ENCODE measurements at regions not wholly inside any gene's neighbourhood (a gene's known extent, or its start where the extent isn't known, plus 50 kb on each side); places are given as distances from the start of the nearest gene placed in this dataset.

DNA sequence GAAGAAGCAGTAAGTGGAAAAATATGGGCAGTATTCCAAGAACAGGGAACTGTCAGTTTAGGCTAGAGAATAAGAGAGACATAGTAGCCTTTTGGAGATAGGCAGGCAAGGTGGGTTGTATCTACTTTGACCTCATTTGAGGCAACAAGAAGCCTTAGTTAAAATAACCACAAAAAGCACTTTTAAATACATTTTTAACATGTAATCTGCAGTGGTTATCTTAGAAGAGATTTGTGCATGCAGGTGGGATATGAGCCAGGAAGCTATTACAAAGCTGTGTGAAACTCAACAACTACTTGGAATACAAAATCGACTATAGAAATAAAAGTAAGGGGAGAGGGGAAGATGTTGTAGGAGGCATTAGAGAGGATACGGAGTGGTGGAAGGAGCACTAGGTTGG lies 143.7 kb upstream of the MCHR2 start:
- Histone ChIP-seq H3K27me3 (no peaks in the 10 kb centered on the region), H3K27ac (no peak overlapping the region), H3K36me3 (no peaks in the 10 kb centered on the region), H3K4me1 (no peaks in the 10 kb centered on the region), H3K9me3 (no peaks in the 10 kb centered on the region), H3K4me3 (no peak overlapping the region)
- TF ChIP-seq, protein P1, sequence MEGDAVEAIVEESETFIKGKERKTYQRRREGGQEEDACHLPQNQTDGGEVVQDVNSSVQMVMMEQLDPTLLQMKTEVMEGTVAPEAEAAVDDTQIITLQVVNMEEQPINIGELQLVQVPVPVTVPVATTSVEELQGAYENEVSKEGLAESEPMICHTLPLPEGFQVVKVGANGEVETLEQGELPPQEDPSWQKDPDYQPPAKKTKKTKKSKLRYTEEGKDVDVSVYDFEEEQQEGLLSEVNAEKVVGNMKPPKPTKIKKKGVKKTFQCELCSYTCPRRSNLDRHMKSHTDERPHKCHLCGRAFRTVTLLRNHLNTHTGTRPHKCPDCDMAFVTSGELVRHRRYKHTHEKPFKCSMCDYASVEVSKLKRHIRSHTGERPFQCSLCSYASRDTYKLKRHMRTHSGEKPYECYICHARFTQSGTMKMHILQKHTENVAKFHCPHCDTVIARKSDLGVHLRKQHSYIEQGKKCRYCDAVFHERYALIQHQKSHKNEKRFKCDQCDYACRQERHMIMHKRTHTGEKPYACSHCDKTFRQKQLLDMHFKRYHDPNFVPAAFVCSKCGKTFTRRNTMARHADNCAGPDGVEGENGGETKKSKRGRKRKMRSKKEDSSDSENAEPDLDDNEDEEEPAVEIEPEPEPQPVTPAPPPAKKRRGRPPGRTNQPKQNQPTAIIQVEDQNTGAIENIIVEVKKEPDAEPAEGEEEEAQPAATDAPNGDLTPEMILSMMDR (IDR thresholded peaks at IDR 0.05 in 4 of 5, conservative IDR thresholded peaks at IDR 0.05 in 1 of 5) = no peak
- TF ChIP-seq POLR2A (IDR thresholded peaks at IDR 0.05) = no peak
- no peak for ATAC-seq
- no peak for DNase-seq
- in situ Hi-C loops (cut with MboI; ENCODE audit: low sequenced_read_pairs in 4 of 4) = no loop called here
- intact Hi-C loops (cut with DNase I; ENCODE audit: low total_unique reads) = no loop called here

DNA sequence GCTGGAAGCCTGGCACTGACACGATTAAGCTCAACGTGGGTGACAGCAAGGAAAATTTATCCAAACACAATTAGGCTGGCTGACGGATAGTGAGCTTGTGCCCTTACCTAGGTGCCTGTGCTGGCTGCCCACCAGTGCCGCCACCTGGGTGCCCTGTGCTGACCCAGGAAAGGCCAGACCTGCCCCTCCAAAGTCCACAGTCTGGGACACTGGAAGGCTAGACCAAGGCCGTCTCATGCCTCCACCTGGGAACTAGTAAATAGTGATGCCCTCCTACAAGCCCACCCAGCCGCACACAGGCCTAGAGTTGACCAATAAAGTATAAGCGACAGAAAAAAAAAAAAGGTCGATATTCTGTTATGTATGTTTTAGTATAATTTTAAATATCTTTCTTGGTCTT lies 142.6 kb upstream of the MCHR2 start:
- DNase-seq (no peak), ATAC-seq (no peak)
- in situ Hi-C loops (cut with MboI; ENCODE audit: low sequenced_read_pairs in 4 of 4) (no loop called here), intact Hi-C loops (cut with DNase I; ENCODE audit: low total_unique reads) (no loop called here)
- no peaks in the 10 kb centered on the region for H3K9me3 ChIP-seq
- no peaks in the 10 kb centered on the region for H3K36me3 ChIP-seq
- TF ChIP-seq POLR2A (IDR thresholded peaks at IDR 0.05) = no peak
- TF ChIP-seq, protein P1 (IDR thresholded peaks at IDR 0.05 in 4 of 5, conservative IDR thresholded peaks at IDR 0.05 in 1 of 5) = no peak
- H3K4me3 ChIP-seq = no peak overlapping the region
- H3K27ac ChIP-seq = no peak overlapping the region
- no peaks in the 10 kb centered on the region for H3K27me3 ChIP-seq
- no peaks in the 10 kb centered on the region for H3K4me1 ChIP-seq

DNA sequence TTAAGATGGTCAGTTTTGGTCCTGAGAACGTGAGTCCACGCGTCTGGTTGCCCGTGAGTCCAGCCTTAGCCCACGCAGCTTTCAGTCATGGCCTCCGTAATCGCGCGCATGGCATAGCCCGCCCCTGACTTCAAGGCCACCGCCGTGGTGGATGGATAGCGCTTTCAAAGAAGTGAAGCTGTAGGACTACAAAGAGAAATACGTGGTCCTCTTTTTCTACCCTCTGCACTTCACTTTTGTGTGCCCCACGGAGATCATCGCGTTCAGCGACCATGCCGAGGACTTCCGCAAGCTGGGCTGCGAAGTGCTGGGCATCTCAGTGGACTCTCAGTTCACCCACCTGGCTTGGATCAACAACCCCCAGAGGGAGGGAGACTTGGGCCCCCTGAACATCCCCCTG lies 142.0 kb upstream of the MCHR2 start:
- Histone ChIP-seq H3K4me1 (no peaks in the 10 kb centered on the region), H3K27ac (no peak overlapping the region), H3K4me3 (no peak overlapping the region), H3K9me3 (no peaks in the 10 kb centered on the region), H3K27me3 (no peaks in the 10 kb centered on the region), H3K36me3 (no peaks in the 10 kb centered on the region)
- in situ Hi-C loops (cut with MboI; ENCODE audit: low sequenced_read_pairs in 4 of 4) = no loop called here
- no peak for DNase-seq
- intact Hi-C loops (cut with DNase I; ENCODE audit: low total_unique reads) = no loop called here
- ATAC-seq = no peak
- TF ChIP-seq, protein P1 (IDR thresholded peaks at IDR 0.05 in 4 of 5, conservative IDR thresholded peaks at IDR 0.05 in 1 of 5) = no peak
- TF ChIP-seq POLR2A (IDR thresholded peaks at IDR 0.05) = no peak

DNA sequence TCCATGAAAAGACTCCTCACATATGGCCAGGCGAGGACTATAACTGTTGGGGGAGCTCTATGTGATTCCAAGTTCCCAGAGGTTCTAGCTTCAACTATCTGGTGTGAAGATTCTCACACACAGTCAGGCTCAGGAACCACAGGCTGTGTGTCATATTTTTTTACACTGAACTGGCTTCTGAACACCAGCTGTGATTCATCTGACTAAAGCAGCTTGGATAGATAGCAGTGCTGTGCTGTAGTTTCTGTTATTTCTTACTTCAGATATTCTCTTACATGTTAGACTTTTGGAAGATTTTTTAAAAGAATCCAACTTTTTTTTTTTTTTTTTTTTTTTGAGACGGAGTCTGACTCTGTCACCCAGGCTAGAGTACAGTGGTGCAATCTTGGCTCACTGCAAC lies 140.7 kb upstream of the MCHR2 start:
- ATAC-seq (no peak), DNase-seq (no peak)
- intact Hi-C loops (cut with DNase I; ENCODE audit: low total_unique reads) (no loop called here), in situ Hi-C loops (cut with MboI; ENCODE audit: low sequenced_read_pairs in 4 of 4) (no loop called here)
- H3K4me3 ChIP-seq = no peak overlapping the region
- H3K27me3 ChIP-seq = no peaks in the 10 kb centered on the region
- H3K4me1 ChIP-seq = no peaks in the 10 kb centered on the region
- TF ChIP-seq, protein P1 (IDR thresholded peaks at IDR 0.05 in 4 of 5, conservative IDR thresholded peaks at IDR 0.05 in 1 of 5) = no peak
- TF ChIP-seq POLR2A (IDR thresholded peaks at IDR 0.05) = no peak
- no peaks in the 10 kb centered on the region for H3K36me3 ChIP-seq
- no peaks in the 10 kb centered on the region for H3K9me3 ChIP-seq
- no peak overlapping the region for H3K27ac ChIP-seq

DNA sequence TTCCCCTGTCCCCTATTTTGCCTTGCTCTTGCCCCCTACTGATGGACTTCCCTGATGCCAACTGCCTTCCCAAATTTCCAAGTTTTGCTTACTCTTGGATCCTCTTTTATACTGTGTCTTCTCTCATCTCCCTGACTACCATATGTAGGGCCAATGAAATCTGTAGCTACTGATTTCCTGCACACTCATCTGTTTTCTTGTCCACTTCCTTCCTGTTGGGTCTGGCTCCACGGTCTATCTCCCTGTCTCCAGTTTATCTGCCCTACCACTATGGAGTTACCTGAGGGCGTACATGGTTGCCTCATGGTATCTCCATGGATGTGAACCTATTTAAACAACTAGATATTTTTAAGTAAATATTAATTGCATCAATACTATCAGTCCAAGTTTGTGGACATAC lies 140.3 kb upstream of the MCHR2 start:
- Histone ChIP-seq H3K9me3 (no peaks in the 10 kb centered on the region), H3K4me3 (no peak overlapping the region), H3K36me3 (no peaks in the 10 kb centered on the region), H3K27ac (no peak overlapping the region), H3K27me3 (no peaks in the 10 kb centered on the region), H3K4me1 (no peaks in the 10 kb centered on the region)
- intact Hi-C loops (cut with DNase I; ENCODE audit: low total_unique reads) = no loop called here
- ATAC-seq = no peak
- no peak for TF ChIP-seq POLR2A (IDR thresholded peaks at IDR 0.05)
- TF ChIP-seq, protein P1 (IDR thresholded peaks at IDR 0.05 in 4 of 5, conservative IDR thresholded peaks at IDR 0.05 in 1 of 5) = no peak
- no peak for DNase-seq
- in situ Hi-C loops (cut with MboI; ENCODE audit: low sequenced_read_pairs in 4 of 4) = no loop called here
